ENCODE measurements at regions not wholly inside any gene's neighbourhood (a gene's known extent, or its start where the extent isn't known, plus 50 kb on each side); places are given as distances from the start of the nearest gene placed in this dataset.

DNA sequence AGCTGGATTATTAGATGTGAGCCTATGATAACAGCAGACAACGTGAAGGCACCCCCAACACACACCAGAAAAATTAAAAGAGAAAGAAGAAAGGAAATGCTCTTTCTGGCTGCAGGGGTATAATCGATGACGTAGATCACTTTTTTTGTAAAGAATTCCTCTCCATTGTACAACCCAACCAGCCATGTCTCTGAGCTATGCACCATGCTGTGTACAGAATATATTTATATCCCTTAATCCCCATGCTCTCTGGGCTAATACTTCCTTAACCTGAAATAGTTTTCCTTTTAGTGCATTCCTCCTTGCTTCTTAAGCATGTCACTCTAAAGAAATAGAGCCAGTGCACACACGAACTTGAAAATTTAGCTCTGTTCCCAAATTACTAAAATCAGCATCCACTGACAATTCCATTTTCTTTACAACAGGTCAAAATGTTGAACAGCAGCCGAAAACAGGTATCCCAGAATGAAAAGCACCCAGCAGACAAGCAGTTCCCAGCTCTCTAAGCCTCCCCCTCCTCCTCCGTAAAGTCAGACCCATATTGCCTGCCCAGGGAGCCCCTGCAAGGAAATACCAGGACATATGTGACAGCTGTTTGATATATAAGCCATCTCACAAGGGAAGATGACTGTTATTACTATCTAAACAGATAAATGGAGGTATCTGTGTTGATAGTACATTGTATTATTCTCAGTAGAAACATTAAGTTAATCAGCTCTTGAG lies 247.4 kb upstream of the RAB6C start:
- Histone ChIP-seq H3K36me3 (no peaks in the 10 kb centered on the region), H3K4me1 (no peaks in the 10 kb centered on the region), H3K27me3 (no peaks in the 10 kb centered on the region), H3K27ac (no peak overlapping the region), H3K9me3 (no peaks in the 10 kb centered on the region), H3K4me3 (no peak overlapping the region)
- no peak for TF ChIP-seq CTCF (IDR thresholded peaks at IDR 0.05)
- no peak for TF ChIP-seq EP300 (IDR thresholded peaks at IDR 0.05)
- no peak for TF ChIP-seq POLR2AphosphoS5 (IDR thresholded peaks at IDR 0.05)
- no peak for TF ChIP-seq POLR2A (IDR thresholded peaks at IDR 0.05)
- 69 to 75% methylated on average over 3 to 6 of the region's 6 CpGs for WGBS, 2 donors (ENCODE audit: low coverage in 1 of 2)
- ATAC-seq = no peak

- Histone ChIP-seq H3K9me3 (no peaks in the 10 kb centered on the region), H3K4me1 (no peaks in the 10 kb centered on the region), H3K27me3 (no peaks in the 10 kb centered on the region), H3K4me3 (no peak overlapping the region), H3K36me3 (no peaks in the 10 kb centered on the region), H3K27ac (no peak overlapping the region)
- no peak for ATAC-seq
- no peak for TF ChIP-seq CTCF (IDR thresholded peaks at IDR 0.05)
- TF ChIP-seq POLR2AphosphoS5 (IDR thresholded peaks at IDR 0.05) = no peak
- TF ChIP-seq EP300 (IDR thresholded peaks at IDR 0.05) = no peak
- TF ChIP-seq POLR2A (IDR thresholded peaks at IDR 0.05) = no peak
- 75 to 100% methylated on average over 1 to 7 of the region's 7 CpGs for WGBS, 2 donors (ENCODE audit: low coverage in 1 of 2)
Observed at GRCh38 chr2:129732630-129733026, 246.8 kb upstream of the RAB6C start.

DNA sequence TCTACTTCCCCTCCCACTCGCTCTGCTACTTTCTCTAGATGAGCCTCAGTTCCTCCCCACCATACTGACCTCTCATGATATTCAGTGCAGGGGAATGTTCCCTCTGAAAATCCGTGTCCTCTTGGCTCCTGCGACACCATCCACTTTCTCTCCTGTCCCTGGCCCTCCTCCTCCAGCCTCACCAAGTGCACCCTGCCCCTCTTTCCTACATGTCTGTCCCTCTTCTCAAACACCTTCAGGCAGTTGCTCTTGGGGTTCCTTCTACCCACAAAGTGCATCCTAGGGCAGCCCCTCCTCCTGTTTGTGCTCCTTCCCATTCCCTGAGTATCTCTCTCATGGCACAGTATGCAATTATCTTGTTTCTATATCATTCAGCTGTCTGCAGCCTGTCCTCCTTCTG lies 246.4 kb upstream of the RAB6C start:
- Histone ChIP-seq H3K9me3 (no peaks in the 10 kb centered on the region), H3K4me3 (no peak overlapping the region), H3K36me3 (no peaks in the 10 kb centered on the region), H3K4me1 (no peaks in the 10 kb centered on the region), H3K27ac (no peak overlapping the region), H3K27me3 (no peaks in the 10 kb centered on the region)
- WGBS, 2 donors (ENCODE audit: low coverage in 1 of 2) = 50 to 77% methylated on average over 1 to 3 of the region's 3 CpGs
- no peak for ATAC-seq
- no peak for TF ChIP-seq POLR2A (IDR thresholded peaks at IDR 0.05)
- TF ChIP-seq POLR2AphosphoS5 (IDR thresholded peaks at IDR 0.05) = no peak
- TF ChIP-seq CTCF (IDR thresholded peaks at IDR 0.05) = no peak
- TF ChIP-seq EP300 (IDR thresholded peaks at IDR 0.05) = no peak

DNA sequence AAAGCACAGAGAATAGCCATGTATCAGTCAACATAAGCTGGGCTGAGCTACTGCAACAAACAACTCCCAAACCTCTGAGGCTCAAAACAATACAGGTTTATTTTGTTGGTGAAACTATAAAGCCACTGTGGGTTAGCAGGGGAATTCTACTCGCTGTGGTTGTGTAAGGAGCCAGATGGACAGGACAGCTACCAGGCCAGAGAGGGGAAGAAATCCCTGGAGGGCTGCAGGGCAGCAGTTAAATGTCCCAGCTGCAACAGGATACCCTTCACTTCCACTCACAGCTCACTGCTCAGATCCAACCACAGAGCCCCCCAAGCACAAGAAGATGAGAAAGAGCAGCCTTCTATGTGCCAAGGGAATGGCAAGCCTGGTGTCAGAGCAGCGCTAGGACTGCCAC lies 245.9 kb upstream of the RAB6C start:
- no peaks in the 10 kb centered on the region for H3K36me3 ChIP-seq
- no peaks in the 10 kb centered on the region for H3K9me3 ChIP-seq
- TF ChIP-seq POLR2AphosphoS5 (IDR thresholded peaks at IDR 0.05) (no peak), CTCF (IDR thresholded peaks at IDR 0.05) (no peak), POLR2A (IDR thresholded peaks at IDR 0.05) (no peak), EP300 (IDR thresholded peaks at IDR 0.05) (no peak)

DNA sequence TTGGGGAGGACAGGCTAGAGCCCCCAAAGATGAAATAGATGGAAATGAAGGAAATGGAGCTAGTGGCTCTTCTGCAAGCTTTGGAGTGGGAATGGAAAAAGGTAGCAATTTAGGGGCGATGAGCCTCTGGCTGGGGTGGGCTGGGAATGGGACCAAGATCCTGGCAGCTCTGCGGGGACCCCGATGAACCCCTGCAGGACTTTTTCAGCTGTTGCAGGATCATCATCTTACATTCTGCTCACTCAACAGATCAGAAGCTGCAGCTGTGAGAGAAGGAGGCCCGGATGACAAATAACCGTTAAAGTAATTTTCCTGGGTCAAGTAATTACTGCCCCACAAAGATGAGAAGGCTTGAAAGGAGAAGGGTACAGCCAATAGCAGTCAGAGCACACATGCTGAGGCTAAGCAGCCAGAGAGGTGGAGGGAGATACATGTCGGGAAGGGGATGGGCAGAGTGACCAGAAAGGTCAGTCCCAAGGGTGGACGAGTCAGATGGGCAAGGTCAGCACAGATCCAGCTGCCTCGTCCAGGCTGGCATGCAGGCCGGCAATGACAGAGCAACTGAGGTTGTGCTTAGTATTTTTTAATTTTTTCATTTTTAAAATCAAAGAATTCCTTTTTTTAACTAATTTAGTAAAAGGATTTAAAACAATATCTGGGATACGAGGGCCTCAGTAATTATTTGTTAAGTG lies 245.0 kb upstream of the RAB6C start:
- no peaks in the 10 kb centered on the region for H3K36me3 ChIP-seq
- H3K27me3 ChIP-seq = no peaks in the 10 kb centered on the region
- H3K4me3 ChIP-seq = no peak overlapping the region
- no peak overlapping the region for H3K27ac ChIP-seq
- no peaks in the 10 kb centered on the region for H3K4me1 ChIP-seq
- no peak for ATAC-seq
- WGBS, 2 donors (ENCODE audit: low coverage in 1 of 2) = 74 to 92% methylated on average over 8 to 9 of the region's 10 CpGs
- no peaks in the 10 kb centered on the region for H3K9me3 ChIP-seq
- TF ChIP-seq CTCF (IDR thresholded peaks at IDR 0.05) (no peak), POLR2A (IDR thresholded peaks at IDR 0.05) (no peak), EP300 (IDR thresholded peaks at IDR 0.05) (no peak), POLR2AphosphoS5 (IDR thresholded peaks at IDR 0.05) (no peak)

More for the DNA sequence above, 245.9 kb upstream of the RAB6C start:
- Histone ChIP-seq H3K4me1 (no peaks in the 10 kb centered on the region), H3K27ac (no peak overlapping the region), H3K27me3 (no peaks in the 10 kb centered on the region), H3K4me3 (no peak overlapping the region)
- no peak for ATAC-seq
- 49 to 100% methylated on average over 2 of the region's 2 CpGs for WGBS, 2 donors (ENCODE audit: low coverage in 1 of 2)

Data from gastroesophageal sphincter (tissue), 4 donors.